Motor neuron (in vitro differentiated cells): ENCODE measurements at regions not wholly inside any gene's neighbourhood (a gene's known extent, or its start where the extent isn't known, plus 50 kb on each side); places are given as distances from the start of the nearest gene placed in this dataset.

Experiments used
- ATAC-seq, 8 experiments: fragments of 200-7000 bp; cut with Tn5 transposase; replicated peaks in 6 of 8; 2 replicates each; pipeline ENCODE4 v1.8.0; 2021; ENCODE audit warnings: mild to moderate bottlenecking in 8 of 8, moderate library complexity in 8 of 8
- H3K27ac ChIP-seq, 2 donors: fragments of 250-450 bp; sonication (Bioruptor Pico); 2 replicates each; pipeline ENCODE4 v1.9.0; 2021; ENCODE audit warnings: antibody characterized with exemption in 2 of 2, mild to moderate bottlenecking in 2 of 2, moderate library complexity in 1 of 2
- H3K4me1 ChIP-seq, 2 donors: fragments of 250-450 bp; sonication (Bioruptor Pico); replicated peaks in 1 of 2; 2 replicates each; pipeline ENCODE4 v1.6.1; 2021; ENCODE audit warnings: antibody characterized with exemption in 2 of 2, mild to moderate bottlenecking in 2 of 2, moderate library complexity in 1 of 2
- H3K4me3 ChIP-seq, 5 donors: fragments of 250-450 bp; sonication (Bioruptor Pico); 2 replicates each; pipeline ENCODE4 v1.9.0; 2021; ENCODE audit warnings: antibody characterized with exemption in 5 of 5, mild to moderate bottlenecking in 5 of 5, moderate library complexity in 4 of 5
- WGBS, 10 experiments: fragments of 450-650 bp; shearing (Covaris generic); methylation state at CpG; one replicate each; pipeline ENCODE4 v1.0.0; 2022; 5-methylcytosine and 5-hydroxymethylcytosine counted together
- in situ Hi-C, 9 experiments: fragments of 400-800 bp; cut with MboI; loops; one replicate each; pipeline ENCODE4 v1.15.0; 2021; ENCODE audit warnings: low sequenced_read_pairs in 9 of 9, low pct_unique_long_range_greater_than_20kb in 2 of 9; ENCODE audit not compliant: unreplicated experiment in 9 of 9

- no peak for ATAC-seq
- no peak overlapping the region for H3K4me3 ChIP-seq
- in situ Hi-C loops: no loop called here
- no peaks in the 10 kb centered on the region for H3K4me1 ChIP-seq
- H3K27ac ChIP-seq: no peak overlapping the region
Observed at GRCh38 chrX:66544181-66544580, 94.7 kb downstream of the EDA2R start.

DNA sequence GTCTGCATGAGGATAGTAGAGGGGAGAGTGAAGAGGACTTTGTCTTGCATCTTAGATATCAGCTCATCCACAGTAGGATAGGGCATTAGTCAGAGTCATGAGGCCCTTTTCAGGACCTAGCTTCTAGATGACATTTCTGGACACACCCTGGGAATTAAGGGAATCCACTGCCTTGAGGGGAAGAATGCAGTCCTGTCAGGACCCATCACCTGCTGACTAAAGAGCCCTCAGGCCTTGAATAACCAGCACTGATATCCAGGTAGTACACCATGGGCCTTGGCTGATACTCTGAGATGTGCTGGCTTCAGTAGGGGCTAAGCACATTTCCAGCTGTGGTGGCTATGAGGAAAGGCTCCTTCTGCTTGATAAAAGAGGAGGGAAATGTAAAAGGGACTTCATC, 134.4 kb downstream of the EDA2R start:
- Histone ChIP-seq H3K27ac (no peak overlapping the region), H3K4me1 (no peaks in the 10 kb centered on the region), H3K4me3 (no peak overlapping the region)
- peak in 1 of 8 experiments; percentile 28 for ATAC-seq
- in situ Hi-C loops: no loop called here

DNA sequence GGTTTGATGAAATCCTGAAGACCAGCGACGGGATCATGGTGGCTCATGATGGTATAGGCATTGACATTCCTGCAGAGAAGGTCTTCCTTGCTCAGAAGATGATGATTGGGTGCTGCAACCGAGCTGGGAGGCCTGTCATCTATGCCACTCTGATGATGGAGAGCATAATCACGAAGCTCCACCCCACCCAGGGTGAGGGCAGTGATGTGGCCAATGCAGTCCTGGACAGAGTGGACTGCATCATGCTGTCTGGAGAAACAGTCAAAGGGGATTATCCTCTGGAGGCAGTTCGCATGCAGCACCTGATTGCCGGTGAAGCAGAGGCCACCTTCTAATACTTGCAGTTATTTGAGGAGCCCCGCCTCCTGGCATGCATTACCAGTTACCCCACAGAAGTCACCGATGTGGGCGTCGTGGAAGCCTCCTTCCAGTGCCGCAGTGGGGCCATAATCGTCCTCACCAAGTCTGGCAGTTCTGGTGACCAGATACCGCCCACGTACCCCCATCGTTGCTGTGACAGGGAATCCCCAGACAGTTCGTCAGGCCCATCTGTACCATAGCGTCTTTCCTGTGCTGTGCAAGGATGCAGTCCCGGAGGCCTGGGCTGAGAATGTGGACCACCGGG, 140.1 kb downstream of the EDA2R start:
- in situ Hi-C loops: no loop called here
- no peak for ATAC-seq

DNA sequence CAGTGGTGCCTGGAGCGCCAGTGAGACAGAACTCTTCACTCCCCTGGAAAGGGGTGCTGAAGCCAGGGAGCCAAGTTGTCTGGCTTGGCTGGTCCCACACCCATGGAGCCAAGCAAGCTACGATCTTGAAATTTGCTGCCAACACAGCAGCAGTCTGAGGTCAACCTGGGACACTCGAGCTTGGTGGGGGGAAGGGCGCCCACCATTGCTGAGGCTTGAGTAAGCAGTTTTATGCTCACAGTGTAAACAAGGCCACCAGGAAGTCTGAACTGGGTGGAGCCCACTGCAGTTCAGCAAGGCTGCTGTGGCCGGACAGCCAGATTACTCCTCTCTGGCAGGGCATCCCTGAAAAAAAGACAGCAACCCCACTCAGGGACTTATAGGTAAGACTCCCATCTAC, 149.5 kb downstream of the EDA2R start:
- 50% methylated on average over 1 of the region's 5 CpGs; no CpG with 5 or more reads in 9 of the 10 experiments for WGBS, 10 experiments
- H3K4me3 ChIP-seq: no peak overlapping the region
- in situ Hi-C loops: no loop called here
- ATAC-seq: no peak
- H3K27ac ChIP-seq: no peak overlapping the region
- H3K4me1 ChIP-seq: no peaks in the 10 kb centered on the region

More for the DNA sequence above, 140.1 kb downstream of the EDA2R start:
- 0 to 90% (median 41%) methylated on average over 1 to 10 of the region's 19 CpGs; no CpG with 5 or more reads in 6 of the 10 experiments for WGBS, 10 experiments
- Histone ChIP-seq H3K4me1 (no peaks in the 10 kb centered on the region), H3K27ac (no peak overlapping the region), H3K4me3 (no peak overlapping the region)
